WTC11 (cell line): ENCODE measurements at regions not wholly inside any gene's neighbourhood (a gene's known extent, or its start where the extent isn't known, plus 50 kb on each side); places are given as distances from the start of the nearest gene placed in this dataset.

ENCODE experiments used
- CTCF ChIP-seq: fragments of 200-600 bp; IDR thresholded peaks from 2 replicates; pipeline ENCODE4 v1.8.0; 2022; ENCODE audit warnings: antibody characterized with exemption
- ESRRA ChIP-seq: sonication (generic); formaldehyde crosslinking; IDR thresholded peaks from 2 replicates; pipeline ENCODE4 v1.8.1; 2022; ENCODE audit warnings: mild to moderate bottlenecking, missing genetic modification reagents, borderline replicate concordance
- GABPB1 ChIP-seq: sonication (generic); formaldehyde crosslinking; IDR thresholded peaks from 2 replicates; pipeline ENCODE4 v1.8.1; 2023; ENCODE audit warnings: mild to moderate bottlenecking, missing genetic modification reagents
- KAT7 ChIP-seq: sonication (generic); formaldehyde crosslinking; IDR thresholded peaks from 2 replicates; pipeline ENCODE4 v1.8.1; 2023; ENCODE audit warnings: missing genetic modification reagents, mild to moderate bottlenecking, borderline replicate concordance
- MXD4 ChIP-seq: fragments of 250-450 bp; sonication (Bioruptor Pico); IDR thresholded peaks from 2 replicates; pipeline ENCODE4 v1.8.0; 2021; ENCODE audit warnings: mild to moderate bottlenecking, moderate library complexity, borderline replicate concordance
- NFYB ChIP-seq: sonication (generic); formaldehyde crosslinking; conservative IDR thresholded peaks from 2 replicates; pipeline ENCODE4 v1.8.0; 2022; ENCODE audit warnings: low read depth, missing genetic modification reagents
- NR1H2 ChIP-seq: sonication (generic); formaldehyde crosslinking; IDR thresholded peaks from 2 replicates; pipeline ENCODE4 v1.9.0; 2021; ENCODE audit warnings: mild to moderate bottlenecking, moderate library complexity, missing genetic modification reagents
- USF1 ChIP-seq: sonication (generic); formaldehyde crosslinking; IDR thresholded peaks from 2 replicates; pipeline ENCODE4 v1.8.0; 2022; ENCODE audit warnings: mild to moderate bottlenecking, missing genetic modification reagents
- ZNF512 ChIP-seq: sonication (generic); formaldehyde crosslinking; IDR thresholded peaks from 2 replicates; pipeline ENCODE4 v1.8.1; 2022; ENCODE audit warnings: missing genetic modification reagents, borderline replicate concordance

- TF ChIP-seq CTCF (no peak), ESRRA (CRISPR knock-in tag) (no peak), KAT7 (CRISPR knock-in tag) (no peak), MXD4 (CRISPR knock-in tag) (no peak), NR1H2 (CRISPR knock-in tag) (no peak), GABPB1 (CRISPR knock-in tag) (no peak), NFYB (CRISPR knock-in tag) (no peak), ZNF512 (CRISPR knock-in tag) (no peak), USF1 (CRISPR knock-in tag) (no peak)
Measured at GRCh38 chr9:134493461-134494272, 147.9 kb upstream of the COL5A1 start.
